PC-3 (cell line): ENCODE measurements at regions not wholly inside any gene's neighbourhood (a gene's known extent, or its start where the extent isn't known, plus 50 kb on each side); places are given as distances from the start of the nearest gene placed in this dataset.
A peak's percentile ranks its signal among the peaks of the same experiment; 100 is the strongest.

ENCODE experiments used
- ATAC-seq: fragments of 200-7000 bp; cut with Tn5 transposase; 2 replicates; pipeline ENCODE4 v1.9.1; 2020; ENCODE audit warnings: mild to moderate bottlenecking, moderate library complexity
- BruUV-seq: library from RNA; stranded (reverse); fragments of 400-500 nt; replicated peaks from 2 replicates; lab custom pipeline; 2021; lab: Mats Ljungman, UMichigan
- CTCF ChIA-PET: fragments of 300-600 bp; sonication (Branson Sonifier 250); formaldehyde crosslinking; loops from one replicate; lab custom pipeline; 2022; ENCODE audit warnings: antibody characterized with exemption; lab: Charles Lee
- POLR2A ChIA-PET: fragments of 300-600 bp; sonication (Branson Sonifier 250); formaldehyde crosslinking; loops from one replicate; lab custom pipeline; 2022; ENCODE audit warnings: antibody characterized with exemption; ENCODE audit not compliant: unreplicated experiment; lab: Charles Lee
- DNase-seq: peaks from one replicate; pipeline ENCODE4 v3.0.0-alpha.2; 2015
- H2AFZ ChIP-seq: fragments of 300-600 bp; sonication (generic); 2 replicates; pipeline ENCODE4 v1.6.0; 2016; ENCODE audit warnings: antibody characterized with exemption, low read length
- H3F3A ChIP-seq: fragments of 300-600 bp; sonication (generic); one replicate; pipeline ENCODE4 v1.6.0; 2017; ENCODE audit warnings: antibody characterized with exemption, low read length, control low read depth, mild to moderate bottlenecking; ENCODE audit not compliant: unreplicated experiment
- H3K27ac ChIP-seq: fragments of 300-600 bp; sonication (generic); 2 replicates; pipeline ENCODE4 v1.5.1; 2016; ENCODE audit warnings: mild to moderate bottlenecking, low read length
- H3K27me3 ChIP-seq: fragments of 300-600 bp; sonication (generic); 2 replicates; pipeline ENCODE4 v1.6.1; 2016; ENCODE audit warnings: low read length, mixed read lengths
- H3K36me3 ChIP-seq: fragments of 300-600 bp; sonication (generic); 2 replicates; pipeline ENCODE4 v1.6.1; 2016; ENCODE audit warnings: low read depth, mixed run types, low read length, mixed read lengths
- H3K4me1 ChIP-seq: fragments of 300-600 bp; sonication (generic); 2 replicates; pipeline ENCODE4 v1.5.1; 2016; ENCODE audit warnings: low read length; ENCODE audit not compliant: insufficient read depth
- H3K4me2 ChIP-seq: fragments of 300-600 bp; sonication (generic); 2 replicates; pipeline ENCODE4 v1.6.0; 2016; ENCODE audit warnings: low read length
- H3K4me3 ChIP-seq: fragments of 300-600 bp; sonication (generic); 2 replicates; pipeline ENCODE4 v1.5.1; 2016; ENCODE audit warnings: mild to moderate bottlenecking, low read length, mixed read lengths
- H3K79me2 ChIP-seq: fragments of 300-600 bp; sonication (generic); 2 replicates; pipeline ENCODE4 v1.6.1; 2017; ENCODE audit warnings: low read length, mixed read lengths
- H3K9ac ChIP-seq: fragments of 300-600 bp; sonication (generic); 2 replicates; pipeline ENCODE4 v1.6.0; 2016; ENCODE audit warnings: mild to moderate bottlenecking, low read length
- H3K9me2 ChIP-seq: fragments of 300-600 bp; sonication (generic); replicated peaks from 2 replicates; pipeline ENCODE4 v1.6.1; 2016; ENCODE audit warnings: mixed run types, low read length, mixed read lengths
- H3K9me3 ChIP-seq: fragments of 300-600 bp; sonication (generic); 2 replicates; pipeline ENCODE4 v1.6.1; 2016; ENCODE audit warnings: low read length, mixed read lengths
- H4K20me1 ChIP-seq: fragments of 300-600 bp; sonication (generic); 2 replicates; pipeline ENCODE4 v1.6.1; 2016; ENCODE audit warnings: low read length, mixed read lengths
- CTCF ChIP-seq: fragments of 300-600 bp; sonication (generic); conservative IDR thresholded peaks from 2 replicates; pipeline ENCODE4 v1.5.1; 2017; ENCODE audit warnings: antibody characterized with exemption, low read depth, mild to moderate bottlenecking, low read length
- EZH2 ChIP-seq: fragments of 300-600 bp; sonication (generic); IDR thresholded peaks from one replicate; pipeline ENCODE4 v1.6.1; 2017; ENCODE audit warnings: antibody characterized with exemption, mild to moderate bottlenecking, low read length; ENCODE audit not compliant: unreplicated experiment
- EZH2phosphoT487 ChIP-seq: fragments of 300-600 bp; sonication (generic); IDR thresholded peaks from 2 replicates; pipeline ENCODE4 v1.6.1; 2018; ENCODE audit warnings: mild to moderate bottlenecking, antibody characterized with exemption, low read length, borderline replicate concordance
- intact Hi-C: fragments of 100-400 bp; cut with micrococcal nuclease; formaldehyde crosslinking; loops from 2 replicates; pipeline ENCODE4 v1.9.0; 2023

DNA sequence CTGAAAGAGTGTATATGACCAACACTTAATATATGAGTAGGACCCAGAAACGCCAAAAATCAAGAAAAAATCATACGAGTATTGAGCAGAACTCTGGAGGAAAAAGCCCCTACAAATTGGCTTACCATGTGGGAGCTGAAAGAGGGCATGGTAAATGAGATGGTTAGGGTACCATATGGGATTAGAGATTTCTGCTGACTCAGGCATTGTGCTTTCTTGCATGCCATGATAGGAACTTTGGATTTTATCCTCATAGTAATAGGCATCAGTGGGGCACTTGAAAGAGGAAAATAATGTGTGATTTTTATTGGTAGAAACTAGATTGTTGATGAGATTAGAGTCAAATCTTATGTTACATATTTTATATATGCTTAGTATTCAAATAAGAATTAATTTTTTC lies 271.1 kb downstream of the CBLN2 start:
- BruUV-seq, result no TSS peak
- no peaks in the 10 kb centered on the region for H4K20me1 ChIP-seq
- CTCF ChIA-PET, result no interaction called here
- peaks cover 5% of the 10 kb centered on the region; the same call in 1 of the 2 replicates for H3K9me3 ChIP-seq
- H3K36me3 ChIP-seq, result no peaks in the 10 kb centered on the region
- H3K9ac ChIP-seq, result no peak overlapping the region
- no peaks in the 10 kb centered on the region for H3K4me1 ChIP-seq
- H3K79me2 ChIP-seq, result no peaks in the 10 kb centered on the region
- H3K27me3 ChIP-seq, result no peaks in the 10 kb centered on the region
- H3K9me2 ChIP-seq, result no peaks in the 10 kb centered on the region
- no peaks in the 10 kb centered on the region for H3F3A ChIP-seq
- no peak overlapping the region for H3K4me3 ChIP-seq
- no peak overlapping the region for H3K4me2 ChIP-seq
- TF ChIP-seq EZH2phosphoT487, result no peak
- no peak for TF ChIP-seq CTCF
- TF ChIP-seq EZH2, result no peak
- intact Hi-C loops, result no loop called here
- DNase-seq (no peak), ATAC-seq (no peak)
- H2AFZ ChIP-seq, result no peak overlapping the region
- H3K27ac ChIP-seq, result no peak overlapping the region
- POLR2A ChIA-PET, result no interaction called here

DNA sequence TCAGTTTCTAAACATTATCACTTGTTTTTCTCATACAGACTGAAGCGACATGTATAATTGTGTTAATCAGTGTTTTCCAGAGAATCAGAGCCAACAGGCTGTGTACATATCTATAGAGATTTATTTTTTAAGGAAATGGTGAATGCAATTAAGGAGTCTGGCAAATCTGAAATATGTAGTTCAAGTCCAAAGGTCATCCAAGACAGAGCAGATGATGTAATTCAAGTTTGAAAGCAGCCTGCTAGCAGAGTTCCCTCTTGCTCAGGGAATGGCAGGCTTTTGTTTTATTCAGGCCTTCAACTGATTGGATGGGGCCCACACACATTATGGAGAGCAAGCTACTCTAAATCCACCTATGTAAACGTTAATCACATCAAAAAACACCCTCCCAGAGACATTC lies 282.6 kb downstream of the CBLN2 start:
- H3K27me3 ChIP-seq, result no peaks in the 10 kb centered on the region
- CTCF ChIA-PET, result no interaction called here
- H3F3A ChIP-seq, result no peaks in the 10 kb centered on the region
- no TSS peak for BruUV-seq
- H3K9me3 ChIP-seq, result 0 out of 2 replicates have a peak, but pooled peaks cover 4% of the 10 kb centered on the region
- no peak overlapping the region for H3K4me3 ChIP-seq
- intact Hi-C loops, result no loop called here
- no peak overlapping the region for H3K27ac ChIP-seq
- no peaks in the 10 kb centered on the region for H3K4me1 ChIP-seq
- peak; percentile 33; the same call in 1 of the 2 replicates for ATAC-seq
- POLR2A ChIA-PET, result no interaction called here
- no peak overlapping the region for H3K4me2 ChIP-seq
- TF ChIP-seq EZH2 (no peak), EZH2phosphoT487 (no peak), CTCF (no peak)
- no peaks in the 10 kb centered on the region for H3K36me3 ChIP-seq
- H2AFZ ChIP-seq, result no peak overlapping the region
- no peak overlapping the region for H3K9ac ChIP-seq
- H3K79me2 ChIP-seq, result no peaks in the 10 kb centered on the region
- no peaks in the 10 kb centered on the region for H4K20me1 ChIP-seq
- no peak for DNase-seq
- no peaks in the 10 kb centered on the region for H3K9me2 ChIP-seq

DNA sequence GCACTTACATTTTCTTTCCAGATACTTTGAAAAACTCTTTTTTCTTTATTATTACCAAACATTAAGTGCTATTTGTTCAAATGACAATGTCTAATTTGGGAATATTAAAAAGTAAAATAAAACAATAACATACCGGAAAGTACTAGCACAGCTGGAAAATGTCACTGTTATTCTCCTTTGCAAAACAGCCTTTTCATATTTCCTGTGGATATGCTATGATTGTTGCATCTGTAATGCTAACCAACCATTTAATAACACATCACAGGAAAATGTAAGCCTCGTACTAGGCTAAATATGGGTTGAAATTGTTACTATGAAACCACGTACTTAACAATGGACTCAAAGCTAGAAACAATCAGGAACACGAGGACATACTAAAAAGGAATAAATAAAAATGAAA lies 298.1 kb downstream of the CBLN2 start:
- CTCF ChIA-PET, result no interaction called here
- H3K4me2 ChIP-seq, result no peak overlapping the region
- POLR2A ChIA-PET, result no interaction called here

More for the DNA sequence above, 298.1 kb downstream of the CBLN2 start:
- no peaks in the 10 kb centered on the region for H3K9me3 ChIP-seq
- DNase-seq (no peak), ATAC-seq (no peak)
- H3K27ac ChIP-seq, result no peak overlapping the region
- H3K27me3 ChIP-seq, result no peaks in the 10 kb centered on the region
- H3K4me1 ChIP-seq, result no peaks in the 10 kb centered on the region
- no peaks in the 10 kb centered on the region for H3K36me3 ChIP-seq
- H3K9me2 ChIP-seq, result no peaks in the 10 kb centered on the region
- TF ChIP-seq CTCF, result no peak
- no peak for TF ChIP-seq EZH2
- no peak for TF ChIP-seq EZH2phosphoT487
- no peak overlapping the region for H2AFZ ChIP-seq
- BruUV-seq, result no TSS peak
- no peaks in the 10 kb centered on the region for H3K79me2 ChIP-seq
- H4K20me1 ChIP-seq, result no peaks in the 10 kb centered on the region
- no peak overlapping the region for H3K4me3 ChIP-seq
- H3K9ac ChIP-seq, result no peak overlapping the region
- no peaks in the 10 kb centered on the region for H3F3A ChIP-seq
- intact Hi-C loops, result no loop called here
